GM23248 (cell line): ENCODE measurements at regions not wholly inside any gene's neighbourhood (a gene's known extent, or its start where the extent isn't known, plus 50 kb on each side); places are given as distances from the start of the nearest gene placed in this dataset.
"Not testable (repeated sequence)": the region's sequence is repeated elsewhere in the genome, so short reads cannot be mapped to it uniquely, and the experiment has no call there.

Source experiments
- DNase-seq: peaks from one replicate; pipeline ENCODE4 v3.0.0-alpha.2; 2015
- H2AFZ ChIP-seq: fragments of 200-600 bp; sonication (generic); 2 replicates; pipeline ENCODE4 v1.6.1; 2016; ENCODE audit warnings: antibody characterized with exemption
- H3F3A ChIP-seq: fragments of 200-600 bp; sonication (generic); 2 replicates; pipeline ENCODE4 v1.6.1; 2016; ENCODE audit warnings: mild to moderate bottlenecking, antibody characterized with exemption, mixed run types; ENCODE audit not compliant: insufficient read depth
- H3K27ac ChIP-seq: fragments of 200-600 bp; sonication (generic); 2 replicates; pipeline ENCODE4 v1.5.1; 2016; ENCODE audit warnings: mild to moderate bottlenecking
- H3K27me3 ChIP-seq: fragments of 200-600 bp; sonication (generic); replicated peaks from 2 replicates; pipeline ENCODE4 v1.6.1; 2016; ENCODE audit warnings: mild to moderate bottlenecking; ENCODE audit not compliant: insufficient read depth
- H3K36me3 ChIP-seq: fragments of 200-600 bp; sonication (generic); 2 replicates; pipeline ENCODE4 v1.6.1; 2016; ENCODE audit warnings: low read depth, mild to moderate bottlenecking
- H3K4me1 ChIP-seq: fragments of 200-600 bp; sonication (generic); 2 replicates; pipeline ENCODE4 v1.6.1; 2016; ENCODE audit warnings: mild to moderate bottlenecking; ENCODE audit not compliant: insufficient read depth
- H3K4me2 ChIP-seq: fragments of 200-600 bp; sonication (generic); one replicate; pipeline ENCODE4 v1.6.1; 2016; ENCODE audit warnings: mild to moderate bottlenecking; ENCODE audit not compliant: unreplicated experiment
- H3K4me3 ChIP-seq: fragments of 200-600 bp; sonication (generic); 2 replicates; pipeline ENCODE4 v1.5.1; 2016; ENCODE audit warnings: mild to moderate bottlenecking
- H3K79me2 ChIP-seq: fragments of 200-600 bp; sonication (generic); 2 replicates; pipeline ENCODE4 v1.6.1; 2016; ENCODE audit warnings: mild to moderate bottlenecking; ENCODE audit not compliant: insufficient read depth
- H3K9ac ChIP-seq: fragments of 200-600 bp; sonication (generic); 2 replicates; pipeline ENCODE4 v1.6.1; 2016; ENCODE audit warnings: mild to moderate bottlenecking
- H3K9me2 ChIP-seq: fragments of 200-600 bp; sonication (generic); 2 replicates; pipeline ENCODE4 v1.6.1; 2016; ENCODE audit warnings: mixed run types, mild to moderate bottlenecking, moderate library complexity; ENCODE audit not compliant: insufficient read depth
- H3K9me3 ChIP-seq: fragments of 200-600 bp; sonication (generic); one replicate; pipeline ENCODE4 v1.6.1; 2017; ENCODE audit warnings: low read depth
- H4K20me1 ChIP-seq: fragments of 200-600 bp; sonication (generic); 2 replicates; pipeline ENCODE4 v1.6.0; 2016; ENCODE audit not compliant: insufficient read depth
- EZH2 ChIP-seq: fragments of 200-600 bp; sonication (generic); IDR thresholded peaks from 2 replicates; pipeline ENCODE4 v1.6.1; 2018; ENCODE audit warnings: antibody characterized with exemption, mild to moderate bottlenecking; ENCODE audit not compliant: insufficient read depth, poor library complexity, severe bottlenecking
- EZH2phosphoT487 ChIP-seq: fragments of 200-600 bp; sonication (generic); IDR thresholded peaks from 2 replicates; pipeline ENCODE4 v1.6.1; 2018; ENCODE audit warnings: antibody characterized with exemption, moderate library complexity, mild to moderate bottlenecking, low read depth; ENCODE audit not compliant: insufficient read depth
- WGBS, 2 experiments: methylation state at CpG; one replicate each; pipeline ENCODE4 v1.1.6; 2015 to 2017; ENCODE audit warnings: low lambda C conversion rate in 2 of 2, low coverage in 1 of 2; ENCODE audit errors: missing lambda C conversion rate in 2 of 2; 5-methylcytosine and 5-hydroxymethylcytosine counted together
- in situ Hi-C: fragments of 300-500 bp; cut with MboI; formaldehyde crosslinking; loops from 2 replicates; pipeline ENCODE4 v1.15.0; 2020

DNA sequence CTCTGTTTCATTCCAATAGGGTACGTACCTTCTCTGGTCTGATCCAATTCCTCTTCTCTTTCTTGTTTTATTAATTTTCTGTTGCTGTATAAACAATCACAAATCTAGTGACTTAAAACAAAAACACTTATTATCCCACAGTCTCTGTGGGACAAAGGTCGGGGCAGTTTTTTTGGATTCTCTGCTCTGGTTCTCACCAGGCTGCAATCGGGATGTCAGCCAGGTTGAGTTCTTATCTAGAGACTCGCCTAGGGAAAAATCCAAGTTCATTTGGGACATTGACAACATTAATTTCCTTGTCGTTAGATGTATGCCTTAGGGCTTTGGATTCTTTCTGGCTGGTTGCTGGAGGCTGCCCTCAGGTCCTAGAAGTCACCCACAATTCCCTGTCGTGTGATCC, 430.5 kb upstream of the RORB start:
- H3K4me1 ChIP-seq, result no peaks in the 10 kb centered on the region
- no peaks in the 10 kb centered on the region for H3K79me2 ChIP-seq
- no peaks in the 10 kb centered on the region for H3K27me3 ChIP-seq
- H3F3A ChIP-seq, result no peaks in the 10 kb centered on the region
- no peak overlapping the region for H2AFZ ChIP-seq
- H3K9me2 ChIP-seq, result no peaks in the 10 kb centered on the region
- no peak overlapping the region for H3K27ac ChIP-seq
- H3K4me2 ChIP-seq, result no peak overlapping the region
- no peak for DNase-seq
- no peak overlapping the region for H3K4me3 ChIP-seq
- no peak overlapping the region for H3K9ac ChIP-seq
- no peaks in the 10 kb centered on the region for H4K20me1 ChIP-seq
- no peak for TF ChIP-seq EZH2phosphoT487
- no peak for TF ChIP-seq EZH2
- in situ Hi-C loops, result no loop called here
- WGBS, 2 experiments, result 15% methylated on average over 6 of the region's 6 CpGs
- H3K9me3 ChIP-seq, result no peaks in the 10 kb centered on the region
- H3K36me3 ChIP-seq, result no peaks in the 10 kb centered on the region

DNA sequence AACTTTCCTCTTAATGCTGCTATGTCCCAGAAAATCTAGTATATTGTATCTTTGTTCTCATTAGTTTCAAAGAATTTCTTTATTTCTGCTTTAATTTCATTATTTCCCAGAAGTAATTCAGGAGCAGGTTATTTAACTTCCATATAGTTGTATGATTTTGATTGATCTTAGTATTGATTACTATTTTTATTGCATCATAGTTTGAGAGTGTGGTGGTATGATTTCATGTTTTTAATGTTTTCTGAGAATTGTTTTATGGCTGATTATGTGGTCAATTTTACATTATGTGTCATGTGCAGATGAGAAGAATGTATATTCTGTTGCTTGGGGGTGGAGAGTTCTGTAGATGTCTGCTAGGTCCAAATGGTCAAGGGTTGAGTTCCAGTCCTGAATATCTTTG, 425.6 kb upstream of the RORB start:
- no peaks in the 10 kb centered on the region for H3K9me2 ChIP-seq
- H3K4me3 ChIP-seq, result no peak overlapping the region
- no peaks in the 10 kb centered on the region for H3K79me2 ChIP-seq
- no peaks in the 10 kb centered on the region for H3F3A ChIP-seq
- H3K9me3 ChIP-seq, result no peaks in the 10 kb centered on the region
- DNase-seq, result no peak
- H4K20me1 ChIP-seq, result no peaks in the 10 kb centered on the region
- H3K27ac ChIP-seq, result no peak overlapping the region
- H3K36me3 ChIP-seq, result no peaks in the 10 kb centered on the region
- no peaks in the 10 kb centered on the region for H3K4me1 ChIP-seq
- H3K9ac ChIP-seq, result no peak overlapping the region
- in situ Hi-C loops, result no loop called here
- TF ChIP-seq EZH2phosphoT487 (no peak), EZH2 (no peak)
- no peak overlapping the region for H3K4me2 ChIP-seq
- no peak overlapping the region for H2AFZ ChIP-seq
- H3K27me3 ChIP-seq, result no peaks in the 10 kb centered on the region

DNA sequence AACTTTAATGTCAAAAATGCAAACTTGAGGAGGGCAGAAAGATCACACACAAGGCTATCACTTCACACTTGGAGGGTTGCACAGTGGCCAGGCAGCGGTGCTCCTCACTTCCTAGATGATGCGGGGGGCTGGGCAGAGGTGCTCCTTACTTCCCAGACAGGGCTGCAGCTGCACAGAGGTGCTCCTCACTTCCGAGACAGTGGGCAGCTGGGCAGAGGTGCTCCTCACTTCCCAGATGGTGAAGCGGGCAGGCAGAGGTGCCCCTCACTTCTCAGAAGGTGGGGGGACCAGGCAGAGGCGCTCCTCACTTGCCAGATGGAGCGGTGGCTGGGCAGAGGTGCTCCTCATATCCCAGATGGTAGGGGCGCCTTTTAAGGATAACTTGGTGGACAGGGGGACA, 423.2 kb upstream of the RORB start:
- no peak for DNase-seq
- in situ Hi-C loops, result no loop called here
- Histone ChIP-seq H3K79me2 (no peaks in the 10 kb centered on the region), H2AFZ (no peak overlapping the region), H3F3A (no peaks in the 10 kb centered on the region), H3K9me2 (no peaks in the 10 kb centered on the region), H3K9ac (no peak overlapping the region), H3K4me3 (no peak overlapping the region), H3K27ac (no peak overlapping the region), H3K36me3 (no peaks in the 10 kb centered on the region), H3K9me3 (no peaks in the 10 kb centered on the region), H3K4me2 (no peak overlapping the region), H3K27me3 (no peaks in the 10 kb centered on the region), H3K4me1 (no peaks in the 10 kb centered on the region), H4K20me1 (no peaks in the 10 kb centered on the region)
- 32 to 38% methylated on average over 6 to 7 of the region's 7 CpGs for WGBS, 2 experiments
- TF ChIP-seq EZH2 (no peak), EZH2phosphoT487 (no peak)

DNA sequence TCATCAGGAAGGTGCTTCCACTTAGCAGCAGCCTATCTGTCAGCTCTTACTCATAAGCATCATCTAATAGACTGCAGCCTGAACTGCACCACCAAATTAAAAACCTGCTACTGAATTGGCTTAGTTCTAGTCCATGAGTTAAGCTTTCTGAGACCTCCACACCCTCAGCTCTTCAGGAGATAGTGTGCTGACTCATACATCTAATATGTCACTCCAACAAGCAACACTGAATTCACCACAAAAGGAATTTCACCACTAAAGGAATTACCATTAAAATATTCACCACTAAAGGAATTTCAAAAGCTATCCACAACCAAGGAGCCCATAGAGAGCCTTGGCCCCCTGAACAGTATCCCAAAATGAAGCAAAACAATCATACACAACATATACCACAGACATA, 418.5 kb upstream of the RORB start:
- no peaks in the 10 kb centered on the region for H3K27me3 ChIP-seq
- in situ Hi-C loops, result no loop called here
- H3K36me3 ChIP-seq, result no peaks in the 10 kb centered on the region
- H3K9ac ChIP-seq, result no peak overlapping the region
- no peak overlapping the region for H2AFZ ChIP-seq
- H3K9me3 ChIP-seq, result no peaks in the 10 kb centered on the region
- no peak overlapping the region for H3K27ac ChIP-seq
- DNase-seq, result no peak
- H4K20me1 ChIP-seq, result no peaks in the 10 kb centered on the region
- no peak overlapping the region for H3K4me2 ChIP-seq
- no peaks in the 10 kb centered on the region for H3K4me1 ChIP-seq
- H3K9me2 ChIP-seq, result no peaks in the 10 kb centered on the region
- no peak overlapping the region for H3K4me3 ChIP-seq
- no peaks in the 10 kb centered on the region for H3K79me2 ChIP-seq
- H3F3A ChIP-seq, result no peaks in the 10 kb centered on the region
- no peak for TF ChIP-seq EZH2
- TF ChIP-seq EZH2phosphoT487, result no peak

DNA sequence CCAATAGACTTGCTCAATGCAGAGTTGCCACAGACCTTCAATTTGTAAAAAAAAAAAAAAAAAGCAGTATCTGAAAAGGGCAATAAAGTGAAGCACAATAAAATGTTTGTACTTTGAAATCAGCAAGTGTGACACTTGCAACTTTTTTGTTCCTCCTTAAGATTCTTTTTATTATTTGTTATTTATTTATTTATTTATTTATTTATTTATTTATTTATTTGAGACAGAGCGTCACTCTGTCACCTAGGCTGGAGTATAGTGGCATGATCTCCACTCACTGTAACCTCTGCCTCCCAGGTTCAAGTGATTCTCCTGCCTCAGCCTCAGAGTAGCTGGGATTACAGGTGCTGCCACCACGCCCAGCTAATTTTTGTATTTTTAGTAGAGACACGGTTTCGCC, 416.5 kb upstream of the RORB start:
- H3K27me3 ChIP-seq, H3K9me2 ChIP-seq, H3F3A ChIP-seq, H3K27ac ChIP-seq, in situ Hi-C loops, H3K9me3 ChIP-seq, H3K36me3 ChIP-seq, H3K9ac ChIP-seq, H3K4me3 ChIP-seq, H3K4me2 ChIP-seq, DNase-seq, H3K79me2 ChIP-seq, H2AFZ ChIP-seq, H3K4me1 ChIP-seq, H4K20me1 ChIP-seq: not testable (repeated sequence)
- WGBS, 2 experiments, result 34 to 65% methylated on average over 4 of the region's 4 CpGs
